B cell (primary cell): ENCODE measurements at regions not wholly inside any gene's neighbourhood (a gene's known extent, or its start where the extent isn't known, plus 50 kb on each side); places are given as distances from the start of the nearest gene placed in this dataset.

ENCODE experiments used
- EZH2 ChIP-seq: IDR thresholded peaks from 2 replicates; pipeline ENCODE4 v1.6.1; 2012; ENCODE audit warnings: borderline replicate concordance, low read depth, mild to moderate bottlenecking, moderate library complexity, low read length; ENCODE audit not compliant: insufficient read depth, poor library complexity, severe bottlenecking
- TF ChIP-seq, protein P1 (sequence below): fragments of 200-600 bp; IDR thresholded peaks from one replicate; pipeline ENCODE4 v1.8.0; 2022; ENCODE audit warnings: antibody characterized with exemption, mild to moderate bottlenecking

GRCh38 chr6:156622185-156622584 lies 155.0 kb upstream of the ARID1B start:
- TF ChIP-seq, protein P1, sequence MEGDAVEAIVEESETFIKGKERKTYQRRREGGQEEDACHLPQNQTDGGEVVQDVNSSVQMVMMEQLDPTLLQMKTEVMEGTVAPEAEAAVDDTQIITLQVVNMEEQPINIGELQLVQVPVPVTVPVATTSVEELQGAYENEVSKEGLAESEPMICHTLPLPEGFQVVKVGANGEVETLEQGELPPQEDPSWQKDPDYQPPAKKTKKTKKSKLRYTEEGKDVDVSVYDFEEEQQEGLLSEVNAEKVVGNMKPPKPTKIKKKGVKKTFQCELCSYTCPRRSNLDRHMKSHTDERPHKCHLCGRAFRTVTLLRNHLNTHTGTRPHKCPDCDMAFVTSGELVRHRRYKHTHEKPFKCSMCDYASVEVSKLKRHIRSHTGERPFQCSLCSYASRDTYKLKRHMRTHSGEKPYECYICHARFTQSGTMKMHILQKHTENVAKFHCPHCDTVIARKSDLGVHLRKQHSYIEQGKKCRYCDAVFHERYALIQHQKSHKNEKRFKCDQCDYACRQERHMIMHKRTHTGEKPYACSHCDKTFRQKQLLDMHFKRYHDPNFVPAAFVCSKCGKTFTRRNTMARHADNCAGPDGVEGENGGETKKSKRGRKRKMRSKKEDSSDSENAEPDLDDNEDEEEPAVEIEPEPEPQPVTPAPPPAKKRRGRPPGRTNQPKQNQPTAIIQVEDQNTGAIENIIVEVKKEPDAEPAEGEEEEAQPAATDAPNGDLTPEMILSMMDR, result no peak
- TF ChIP-seq EZH2, result no peak
